ENCODE measurements at regions not wholly inside any gene's neighbourhood (a gene's known extent, or its start where the extent isn't known, plus 50 kb on each side); places are given as distances from the start of the nearest gene placed in this dataset.

DNA sequence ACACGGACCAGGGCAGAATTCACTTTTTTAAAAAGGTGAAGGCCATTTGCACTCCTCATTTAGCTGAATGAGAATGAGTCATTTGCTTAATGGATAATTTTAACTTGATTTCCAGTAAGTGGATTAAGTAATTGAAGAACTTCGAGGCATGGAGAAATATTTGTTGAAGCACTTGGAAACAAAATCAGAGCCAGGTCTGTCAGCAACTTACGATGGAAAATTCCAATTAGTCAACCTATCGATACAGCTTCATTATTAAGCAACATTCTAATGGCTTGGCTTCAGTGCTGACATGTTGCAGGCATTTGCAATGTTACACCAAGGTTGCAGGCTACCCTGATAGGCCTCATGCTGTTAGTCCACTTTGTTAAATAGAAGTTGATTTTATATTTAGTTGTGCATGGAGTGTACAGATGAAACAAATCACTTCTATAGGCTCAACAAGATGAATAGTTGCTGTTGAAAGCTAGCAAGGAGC lies 423.5 kb upstream of the SLC35B3 start:
- no peaks in the 10 kb centered on the region for H3K79me2 ChIP-seq (ENCODE audit: insufficient read depth, low read length)
- H3K27ac ChIP-seq (ENCODE audit: low read depth in 1 of 2, low read length in 2 of 2): no peak overlapping the region
- H4K20me1 ChIP-seq (ENCODE audit: insufficient read depth, low read length): no peaks in the 10 kb centered on the region
- no CpG with 5 or more reads among the region's 4 CpGs for WGBS (ENCODE audit: insufficient coverage)
- Mint-ChIP-seq H3K27ac (no peak overlapping the region), H3K36me3 (no peaks in the 10 kb centered on the region), H3K27me3 (ENCODE audit: low read depth in 3 of 3) (peaks cover 0 to 1% (median 0%) of the 10 kb centered on the region in 3 donors), H3K4me1 (peaks cover 6% of the 10 kb centered on the region), H3K4me3 (no peak overlapping the region), H3K9me3 (peaks cover 0 to 4% (median 0%) of the 10 kb centered on the region in 7 donors)
- H3K9ac ChIP-seq (ENCODE audit: insufficient read depth, low read length, poor library complexity, severe bottlenecking): no peak overlapping the region
- no peaks in the 10 kb centered on the region for H3K9me3 ChIP-seq (replicated peaks in 1 of 2; ENCODE audit: control insufficient read depth in 1 of 2, insufficient read depth in 1 of 2, low read length in 2 of 2)
- H3K27me3 ChIP-seq (ENCODE audit: control insufficient read depth in 2 of 2, insufficient read depth in 2 of 2, low read length in 2 of 2): no peaks in the 10 kb centered on the region
- no peak overlapping the region for H2AFZ ChIP-seq (ENCODE audit: insufficient read depth, low read depth, low read length, poor library complexity, severe bottlenecking)
- TF ChIP-seq, protein P1, sequence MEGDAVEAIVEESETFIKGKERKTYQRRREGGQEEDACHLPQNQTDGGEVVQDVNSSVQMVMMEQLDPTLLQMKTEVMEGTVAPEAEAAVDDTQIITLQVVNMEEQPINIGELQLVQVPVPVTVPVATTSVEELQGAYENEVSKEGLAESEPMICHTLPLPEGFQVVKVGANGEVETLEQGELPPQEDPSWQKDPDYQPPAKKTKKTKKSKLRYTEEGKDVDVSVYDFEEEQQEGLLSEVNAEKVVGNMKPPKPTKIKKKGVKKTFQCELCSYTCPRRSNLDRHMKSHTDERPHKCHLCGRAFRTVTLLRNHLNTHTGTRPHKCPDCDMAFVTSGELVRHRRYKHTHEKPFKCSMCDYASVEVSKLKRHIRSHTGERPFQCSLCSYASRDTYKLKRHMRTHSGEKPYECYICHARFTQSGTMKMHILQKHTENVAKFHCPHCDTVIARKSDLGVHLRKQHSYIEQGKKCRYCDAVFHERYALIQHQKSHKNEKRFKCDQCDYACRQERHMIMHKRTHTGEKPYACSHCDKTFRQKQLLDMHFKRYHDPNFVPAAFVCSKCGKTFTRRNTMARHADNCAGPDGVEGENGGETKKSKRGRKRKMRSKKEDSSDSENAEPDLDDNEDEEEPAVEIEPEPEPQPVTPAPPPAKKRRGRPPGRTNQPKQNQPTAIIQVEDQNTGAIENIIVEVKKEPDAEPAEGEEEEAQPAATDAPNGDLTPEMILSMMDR (IDR thresholded peaks at IDR 0.05): no peak
- H3K36me3 ChIP-seq (replicated peaks in 1 of 2; ENCODE audit: control insufficient read depth in 1 of 2, insufficient read depth in 2 of 2, low read length in 2 of 2): no peaks in the 10 kb centered on the region
- intact Hi-C loops (cut with micrococcal nuclease): no loop called here
- DNase-seq: no peak
- no peak overlapping the region for H3K4me3 ChIP-seq (replicated peaks in 1 of 3; ENCODE audit: low read depth in 2 of 3, low read length in 3 of 3)
- H3K4me1 ChIP-seq (ENCODE audit: control insufficient read depth in 1 of 2, insufficient read depth in 2 of 2, low read length in 2 of 2): peaks cover 0 to 5% of the 10 kb centered on the region in 2 donors
- H3K4me2 ChIP-seq (replicated peaks; ENCODE audit: extremely low read depth, low read length, poor library complexity, severe bottlenecking): no peak overlapping the region

DNA sequence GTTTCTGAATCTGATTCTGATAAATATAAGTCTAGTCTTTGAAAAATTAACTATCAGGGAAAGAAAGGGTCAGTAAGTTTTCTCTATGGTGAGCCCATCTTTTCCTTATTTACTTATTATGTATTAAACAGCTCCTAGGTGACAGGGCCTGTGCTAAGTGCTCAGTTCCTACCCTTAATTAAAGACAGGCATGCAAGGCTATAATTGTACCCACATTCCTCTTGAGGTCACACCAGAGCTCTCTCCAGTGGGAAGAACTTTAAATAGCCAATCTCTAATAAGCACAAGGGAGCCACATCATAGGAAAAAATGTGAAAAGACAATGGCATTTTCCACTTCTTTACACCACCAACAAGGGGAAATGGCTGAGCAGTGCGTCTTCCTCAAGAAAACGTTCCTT lies 421.8 kb upstream of the SLC35B3 start:
- no peak overlapping the region for H3K27ac ChIP-seq (ENCODE audit: low read depth in 1 of 2, low read length in 2 of 2)
- H4K20me1 ChIP-seq (ENCODE audit: insufficient read depth, low read length): no peaks in the 10 kb centered on the region
- 75% methylated on average over 2 of the region's 2 CpGs for WGBS (ENCODE audit: insufficient coverage)
- H2AFZ ChIP-seq (ENCODE audit: insufficient read depth, low read depth, low read length, poor library complexity, severe bottlenecking): no peak overlapping the region
- no peaks in the 10 kb centered on the region for H3K36me3 ChIP-seq (replicated peaks in 1 of 2; ENCODE audit: control insufficient read depth in 1 of 2, insufficient read depth in 2 of 2, low read length in 2 of 2)
- peaks cover 0 to 4% (median 0%) of the 10 kb centered on the region in 7 donors for H3K9me3 Mint-ChIP-seq
- no peaks in the 10 kb centered on the region for H3K9me3 ChIP-seq (replicated peaks in 1 of 2; ENCODE audit: control insufficient read depth in 1 of 2, insufficient read depth in 1 of 2, low read length in 2 of 2)
- H3K27me3 ChIP-seq (ENCODE audit: control insufficient read depth in 2 of 2, insufficient read depth in 2 of 2, low read length in 2 of 2): no peaks in the 10 kb centered on the region
- peaks cover 0 to 5% of the 10 kb centered on the region in 2 donors for H3K4me1 ChIP-seq (ENCODE audit: control insufficient read depth in 1 of 2, insufficient read depth in 2 of 2, low read length in 2 of 2)
- H3K27me3 Mint-ChIP-seq (ENCODE audit: low read depth in 3 of 3): peaks cover 0 to 3% (median 0%) of the 10 kb centered on the region in 3 donors
- DNase-seq: no peak
- H3K9ac ChIP-seq (ENCODE audit: insufficient read depth, low read length, poor library complexity, severe bottlenecking): no peak overlapping the region
- no peaks in the 10 kb centered on the region for H3K36me3 Mint-ChIP-seq
- peaks cover 6% of the 10 kb centered on the region for H3K4me1 Mint-ChIP-seq
- no peak overlapping the region for H3K4me2 ChIP-seq (replicated peaks; ENCODE audit: extremely low read depth, low read length, poor library complexity, severe bottlenecking)
- H3K27ac Mint-ChIP-seq: no peak overlapping the region
- no peaks in the 10 kb centered on the region for H3K79me2 ChIP-seq (ENCODE audit: insufficient read depth, low read length)
- H3K4me3 Mint-ChIP-seq: no peak overlapping the region
- intact Hi-C loops (cut with micrococcal nuclease): no loop called here
- H3K4me3 ChIP-seq (replicated peaks in 1 of 3; ENCODE audit: low read depth in 2 of 3, low read length in 3 of 3): no peak overlapping the region
- TF ChIP-seq, protein P1 (IDR thresholded peaks at IDR 0.05): no peak
